ENCODE measurements at regions not wholly inside any gene's neighbourhood (a gene's known extent, or its start where the extent isn't known, plus 50 kb on each side); places are given as distances from the start of the nearest gene placed in this dataset.

GRCh38 chr7:67392596-67393438, 396.2 kb downstream of the TYW1 start:
- TF ChIP-seq MXI1 (IDR thresholded peaks at IDR 0.05; ENCODE audit: borderline replicate concordance, low read depth, low read length) (no peak), RAD21 (IDR thresholded peaks at IDR 0.05; ENCODE audit: low read length) (no peak), CTCF (conservative IDR thresholded peaks at IDR 0.05; ENCODE audit: low read depth, low read length) (no peak)

All from IMR-90 (cell line).